Endothelial cell of umbilical vein (primary cell): ENCODE measurements at regions not wholly inside any gene's neighbourhood (a gene's known extent, or its start where the extent isn't known, plus 50 kb on each side); places are given as distances from the start of the nearest gene placed in this dataset.

Experiments used
- BruUV-seq: library from RNA; stranded (reverse); fragments of 400-500 nt; replicated peaks from 2 replicates; lab custom pipeline; 2021; lab: Mats Ljungman, UMichigan
- CTCF ChIA-PET: fragments of 300-600, 350-600 bp; sonication (Branson Sonifier 250); formaldehyde crosslinking; loops from one replicate; lab custom pipeline; 2021; ENCODE audit warnings: antibody characterized with exemption, inconsistent platforms; lab: Charles Lee
- POLR2A ChIA-PET: fragments of 300-600, 350-600 bp; sonication (Branson Sonifier 250); formaldehyde crosslinking; loops from one replicate; lab custom pipeline; 2021; ENCODE audit warnings: antibody characterized with exemption, inconsistent platforms; lab: Charles Lee
- DNase-seq: peaks from one replicate; pipeline ENCODE4 v3.0.0-alpha.2; 2011; ENCODE audit warnings: low read depth, low spot score
- FAIRE-seq: peaks from 2 replicates; lab custom pipeline; 2011; peaks lifted over from hg19 to GRCh38; lab: Jason Lieb, UNC
- H2AFZ ChIP-seq: 2 replicates; pipeline ENCODE4 v1.6.0; 2012; ENCODE audit warnings: low read depth, low read length, control low read depth, inconsistent platforms
- H3K27ac ChIP-seq: 2 replicates; pipeline ENCODE4 v1.5.1; 2011; ENCODE audit warnings: low read depth, mild to moderate bottlenecking, control low read depth, low read length, moderate library complexity; ENCODE audit not compliant: insufficient read depth
- H3K27me3 ChIP-seq, 2 experiments: 2 replicates each; pipeline versions ENCODE4 v1.6.0 to v1.6.1; 2011; ENCODE audit warnings: low read length in 2 of 2, mixed read lengths in 1 of 2; ENCODE audit not compliant: control insufficient read depth in 2 of 2, insufficient read depth in 2 of 2
- H3K36me3 ChIP-seq, 2 experiments: 2 replicates in 1 of 2; 3 replicates in 1 of 2; pipeline ENCODE4 v1.5.1; 2011; ENCODE audit warnings: low read length in 2 of 2, mild to moderate bottlenecking in 1 of 2, moderate library complexity in 1 of 2; ENCODE audit not compliant: control insufficient read depth in 2 of 2, insufficient read depth in 2 of 2; ENCODE audit errors: extremely low read depth in 1 of 2
- H3K4me1 ChIP-seq: 3 replicates; pipeline ENCODE4 v1.5.1; 2011; ENCODE audit warnings: mild to moderate bottlenecking, low read length; ENCODE audit not compliant: control insufficient read depth, insufficient read depth; ENCODE audit errors: extremely low read depth
- H3K4me2 ChIP-seq: 2 replicates; pipeline ENCODE4 v1.6.1; 2011; ENCODE audit warnings: low read length, control low read depth, mixed read lengths; ENCODE audit not compliant: insufficient read depth
- H3K4me3 ChIP-seq, 3 experiments: fragments of 200-600 bp in 1 of 3; sonication (generic), shearing (Covaris generic) in 1 of 3; replicated peaks in 1 of 3; 2 replicates each; pipeline ENCODE4 v1.5.1; 2011 to 2016; ENCODE audit warnings: control low read depth in 3 of 3, low read length in 3 of 3, mild to moderate bottlenecking in 2 of 3, inconsistent platforms in 1 of 3, low read depth in 1 of 3, moderate library complexity in 1 of 3; ENCODE audit not compliant: insufficient read depth in 1 of 3
- H3K79me2 ChIP-seq: 2 replicates; pipeline ENCODE4 v1.6.0; 2012; ENCODE audit warnings: low read length, inconsistent platforms; ENCODE audit not compliant: control insufficient read depth, insufficient read depth
- H3K9ac ChIP-seq: replicated peaks from 2 replicates; pipeline ENCODE3; 2011; ENCODE audit warnings: low read length, control low read depth; ENCODE audit not compliant: insufficient read depth; ENCODE audit errors: extremely low read depth
- H3K9me1 ChIP-seq: replicated peaks from 3 replicates; pipeline ENCODE4 v1.6.0; 2011; ENCODE audit warnings: mild to moderate bottlenecking, low read length; ENCODE audit not compliant: control insufficient read depth, insufficient read depth; ENCODE audit errors: extremely low read depth
- H3K9me3 ChIP-seq: replicated peaks from 2 replicates; pipeline ENCODE4 v1.5.1; 2012; ENCODE audit warnings: low read length, inconsistent platforms; ENCODE audit not compliant: control insufficient read depth, insufficient read depth
- H4K20me1 ChIP-seq: replicated peaks from 2 replicates; pipeline ENCODE3; 2011; ENCODE audit warnings: mild to moderate bottlenecking, low read length; ENCODE audit not compliant: control insufficient read depth, insufficient read depth; ENCODE audit errors: extremely low read depth
- CTCF ChIP-seq, 2 donors: IDR thresholded peaks; 1 replicate in 1 of 2; 2 replicates in 1 of 2; pipeline ENCODE4 v1.5.1; 2011; ENCODE audit warnings: low read length in 2 of 2, mild to moderate bottlenecking in 2 of 2, moderate library complexity in 2 of 2, control low read depth in 1 of 2, inconsistent platforms in 1 of 2, low read depth in 1 of 2; ENCODE audit not compliant: insufficient read depth in 1 of 2; ENCODE audit errors: extremely low read depth in 1 of 2
- EZH2 ChIP-seq: IDR thresholded peaks from 2 replicates; pipeline ENCODE4 v1.6.1; 2012; ENCODE audit warnings: borderline replicate concordance, low read depth, mild to moderate bottlenecking, moderate library complexity, low read length, inconsistent platforms; ENCODE audit not compliant: severe bottlenecking
- FOS ChIP-seq: IDR thresholded peaks from 2 replicates; pipeline ENCODE4 v1.6.1; 2011; ENCODE audit warnings: mild to moderate bottlenecking, low read length, moderate library complexity, borderline replicate concordance; ENCODE audit not compliant: insufficient read depth
- GATA2 ChIP-seq: IDR thresholded peaks from 2 replicates; pipeline ENCODE4 v1.7.0; 2011; ENCODE audit warnings: low read depth, mild to moderate bottlenecking, moderate library complexity, mixed read lengths, low read length; ENCODE audit not compliant: insufficient read length, insufficient read depth
- JUN ChIP-seq: IDR thresholded peaks from 2 replicates; pipeline ENCODE4 v1.6.1; 2011; ENCODE audit warnings: borderline replicate concordance, low read depth; ENCODE audit not compliant: insufficient read length, insufficient read depth
- MAX ChIP-seq: IDR thresholded peaks from 2 replicates; pipeline ENCODE4 v1.6.1; 2011; ENCODE audit not compliant: insufficient read depth, insufficient read length
- MYC ChIP-seq: IDR thresholded peaks from one replicate; pipeline ENCODE4 v1.6.1; 2011; ENCODE audit warnings: mild to moderate bottlenecking, low read depth, low read length
- POLR2A ChIP-seq: IDR thresholded peaks from 2 replicates; pipeline ENCODE4 v1.6.1; 2012; ENCODE audit warnings: low read depth, mild to moderate bottlenecking, control low read depth, low read length
- POLR2AphosphoS5 ChIP-seq: IDR thresholded peaks from 2 replicates; pipeline ENCODE4 v1.6.1; 2012; ENCODE audit warnings: low read depth, mild to moderate bottlenecking, control low read depth, low read length, moderate library complexity; ENCODE audit not compliant: insufficient read depth
- dilution Hi-C: fragments of 300-500 bp; cut with MboI; formaldehyde crosslinking; loops from one replicate; pipeline ENCODE4 v1.15.0; 2019; ENCODE audit warnings: low sequenced_read_pairs; ENCODE audit not compliant: extremely low pct_ligation_motif_present
- intact Hi-C: fragments of 100-400 bp; cut with micrococcal nuclease; formaldehyde crosslinking; loops from one replicate; pipeline ENCODE4 v1.10.0; 2022

GRCh38 chr1:235054466-235054865 lies 74.2 kb downstream of the TOMM20 start:
- no peaks in the 10 kb centered on the region for H3K79me2 ChIP-seq
- intact Hi-C loops (no loop called here), dilution Hi-C loops (no loop called here)
- BruUV-seq: no TSS peak
- H3K27me3 ChIP-seq: no peaks in the 10 kb centered on the region
- no peaks in the 10 kb centered on the region for H3K9me1 ChIP-seq
- no peak overlapping the region for H3K4me2 ChIP-seq
- H3K4me1 ChIP-seq: no peaks in the 10 kb centered on the region
- H3K4me3 ChIP-seq: no peak overlapping the region
- no peak overlapping the region for H2AFZ ChIP-seq
- ChIA-PET CTCF (interaction anchor here (1.1 to 1.2 kb wide), 2 partner anchors 9 to 76 kb away, joined by 4 read pairs; no protein-coding TSS in a partner anchor), POLR2A (no interaction called here)
- no peaks in the 10 kb centered on the region for H3K9me3 ChIP-seq
- DNase-seq (no peak), FAIRE-seq (no peak)
- no peak overlapping the region for H3K9ac ChIP-seq
- no peaks in the 10 kb centered on the region for H4K20me1 ChIP-seq
- no peak for TF ChIP-seq CTCF (IDR thresholded peaks at IDR 0.05; ENCODE audit: extremely low read depth in 1 of 2, insufficient read depth in 1 of 2, low read depth in 1 of 2, low read length in 2 of 2)
- H3K27ac ChIP-seq: no peak overlapping the region
- no peaks in the 10 kb centered on the region for H3K36me3 ChIP-seq

GRCh38 chr1:235052067-235053008 lies 76.3 kb downstream of the TOMM20 start:
- dilution Hi-C loops: no loop called here
- POLR2A ChIA-PET: no interaction called here
- no peak overlapping the region for H3K4me3 ChIP-seq

More at GRCh38 chr1:235052067-235053008, 76.3 kb downstream of the TOMM20 start:
- no peak overlapping the region for H3K27ac ChIP-seq
- H3K27me3 ChIP-seq: no peaks in the 10 kb centered on the region
- DNase-seq (no peak), FAIRE-seq (no peak)
- no peak overlapping the region for H2AFZ ChIP-seq
- H3K9me3 ChIP-seq: no peaks in the 10 kb centered on the region
- intact Hi-C loops: no loop called here
- peaks cover 13% of the 10 kb centered on the region for H3K4me1 ChIP-seq
- TF ChIP-seq MYC (no peak), FOS (no peak), POLR2AphosphoS5 (no peak), GATA2 (no peak), POLR2A (no peak), JUN (no peak), CTCF (IDR thresholded peaks at IDR 0.05; ENCODE audit: extremely low read depth in 1 of 2, insufficient read depth in 1 of 2, low read depth in 1 of 2, low read length in 2 of 2) (no peak), EZH2 (no peak), MAX (no peak)
- no TSS peak for BruUV-seq
- CTCF ChIA-PET: no interaction called here
- no peak overlapping the region for H3K9ac ChIP-seq
- H3K36me3 ChIP-seq: no peaks in the 10 kb centered on the region
- no peak overlapping the region for H3K4me2 ChIP-seq
- H4K20me1 ChIP-seq: no peaks in the 10 kb centered on the region
- no peaks in the 10 kb centered on the region for H3K79me2 ChIP-seq
- no peaks in the 10 kb centered on the region for H3K9me1 ChIP-seq
